Neutrophil (primary cell): ENCODE measurements at regions not wholly inside any gene's neighbourhood (a gene's known extent, or its start where the extent isn't known, plus 50 kb on each side); places are given as distances from the start of the nearest gene placed in this dataset.
A peak's percentile ranks its signal among the peaks of the same experiment; 100 is the strongest.
"Not testable (repeated sequence)": the region's sequence is repeated elsewhere in the genome, so short reads cannot be mapped to it uniquely, and the experiment has no call there.

Experiments used
- H3K27ac ChIP-seq: fragments of 200-600 bp; sonication (generic); 2 replicates; pipeline ENCODE4 v1.5.1; 2016; ENCODE audit warnings: mild to moderate bottlenecking, moderate library complexity
- H3K27me3 ChIP-seq: fragments of 200-600 bp; sonication (generic); 2 replicates; pipeline ENCODE4 v1.6.0; 2016; ENCODE audit warnings: mild to moderate bottlenecking
- H3K36me3 ChIP-seq: fragments of 200-600 bp; sonication (generic); 2 replicates; pipeline ENCODE4 v1.5.1; 2017
- H3K4me1 ChIP-seq, 2 experiments: fragments of 200-600 bp in 1 of 2; sonication (generic) in 1 of 2; 1 replicate in 1 of 2; 2 replicates in 1 of 2; pipeline versions ENCODE4 v1.5.1 to v1.6.1; 2013 to 2016; ENCODE audit warnings: low read depth in 1 of 2, low read length in 1 of 2, mild to moderate bottlenecking in 1 of 2, moderate library complexity in 1 of 2; ENCODE audit not compliant: control insufficient read depth in 1 of 2, insufficient read depth in 1 of 2
- H3K4me3 ChIP-seq, 2 experiments: fragments of 200-600 bp in 1 of 2; sonication (generic) in 1 of 2; 1 replicate in 1 of 2; 2 replicates in 1 of 2; pipeline ENCODE4 v1.5.1; 2013 to 2016; ENCODE audit warnings: low read depth in 1 of 2, low read length in 1 of 2, mild to moderate bottlenecking in 1 of 2, moderate library complexity in 1 of 2
- H3K9me3 ChIP-seq: fragments of 200-600 bp; sonication (generic); 2 replicates; pipeline ENCODE4 v1.5.1; 2016
- TF ChIP-seq, protein P1 (sequence below): fragments of 200-600 bp; sonication (generic); IDR thresholded peaks from 2 replicates; pipeline ENCODE4 v1.5.1; 2016; ENCODE audit warnings: antibody characterized with exemption

DNA sequence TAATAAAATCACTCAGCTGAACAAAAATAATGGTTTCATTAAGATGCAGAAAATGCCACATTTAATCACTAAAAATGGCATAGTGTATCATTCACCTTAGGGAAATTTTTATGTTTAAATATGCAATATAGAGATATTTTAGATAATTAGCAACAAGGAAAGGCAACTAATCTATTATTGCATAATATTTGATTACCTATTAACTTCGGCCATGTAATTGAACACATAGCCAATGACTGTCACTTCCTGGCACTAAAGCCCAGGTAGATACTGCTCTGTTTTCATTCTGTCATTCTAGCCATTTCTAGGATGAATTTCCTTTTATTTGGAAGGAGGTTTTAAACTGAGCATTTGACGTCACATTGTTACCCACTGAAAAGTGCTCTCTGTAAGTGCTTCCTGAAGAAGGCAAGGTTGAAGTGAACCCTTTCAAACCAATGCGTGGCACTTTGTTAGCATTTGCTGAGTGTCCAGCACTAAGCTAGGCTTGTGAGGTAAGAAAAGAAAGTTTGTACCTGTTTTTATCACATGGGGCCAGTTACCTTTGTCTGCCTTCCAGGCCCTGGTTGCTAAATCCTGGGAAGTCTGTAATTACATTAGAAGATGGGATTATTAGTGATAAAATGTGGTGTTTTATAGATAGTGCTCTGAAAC lies 67.8 kb upstream of the LSM6 start:
- TF ChIP-seq, protein P1, sequence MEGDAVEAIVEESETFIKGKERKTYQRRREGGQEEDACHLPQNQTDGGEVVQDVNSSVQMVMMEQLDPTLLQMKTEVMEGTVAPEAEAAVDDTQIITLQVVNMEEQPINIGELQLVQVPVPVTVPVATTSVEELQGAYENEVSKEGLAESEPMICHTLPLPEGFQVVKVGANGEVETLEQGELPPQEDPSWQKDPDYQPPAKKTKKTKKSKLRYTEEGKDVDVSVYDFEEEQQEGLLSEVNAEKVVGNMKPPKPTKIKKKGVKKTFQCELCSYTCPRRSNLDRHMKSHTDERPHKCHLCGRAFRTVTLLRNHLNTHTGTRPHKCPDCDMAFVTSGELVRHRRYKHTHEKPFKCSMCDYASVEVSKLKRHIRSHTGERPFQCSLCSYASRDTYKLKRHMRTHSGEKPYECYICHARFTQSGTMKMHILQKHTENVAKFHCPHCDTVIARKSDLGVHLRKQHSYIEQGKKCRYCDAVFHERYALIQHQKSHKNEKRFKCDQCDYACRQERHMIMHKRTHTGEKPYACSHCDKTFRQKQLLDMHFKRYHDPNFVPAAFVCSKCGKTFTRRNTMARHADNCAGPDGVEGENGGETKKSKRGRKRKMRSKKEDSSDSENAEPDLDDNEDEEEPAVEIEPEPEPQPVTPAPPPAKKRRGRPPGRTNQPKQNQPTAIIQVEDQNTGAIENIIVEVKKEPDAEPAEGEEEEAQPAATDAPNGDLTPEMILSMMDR = no peak
- H3K9me3 ChIP-seq = no peaks in the 10 kb centered on the region
- no peaks in the 10 kb centered on the region for H3K27me3 ChIP-seq
- H3K36me3 ChIP-seq = no peaks in the 10 kb centered on the region
- H3K27ac ChIP-seq = peak overlapping the region; percentile 91
- H3K4me1 ChIP-seq = peaks cover 92 to 95% of the 10 kb centered on the region in 2 experiments
- H3K4me3 ChIP-seq = no peak overlapping the region

DNA sequence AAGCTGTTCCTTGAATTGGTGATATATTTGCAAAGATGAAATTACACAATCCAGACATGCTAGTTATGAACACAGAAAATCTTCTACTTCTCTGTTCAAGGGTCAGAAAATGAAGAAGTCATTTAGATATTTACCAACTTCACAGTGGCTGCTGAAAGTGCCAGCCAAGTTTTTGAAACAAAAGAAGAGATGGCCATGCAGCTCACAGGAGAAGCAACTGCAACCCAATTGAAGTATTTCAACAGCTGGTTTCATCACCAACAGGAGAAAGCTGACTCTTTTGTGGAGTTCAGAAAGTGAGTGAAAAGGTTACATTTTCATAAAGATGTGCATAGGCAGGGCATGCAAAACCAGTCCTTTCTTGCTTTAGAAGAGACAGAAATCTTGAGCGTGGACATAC lies 70.1 kb upstream of the LSM6 start:
- Histone ChIP-seq H3K27ac (peak overlapping the region; percentile 91), H3K36me3 (no peaks in the 10 kb centered on the region), H3K4me3 (peak overlapping the region; percentile 13 to 38), H3K27me3 (no peaks in the 10 kb centered on the region), H3K9me3 (no peaks in the 10 kb centered on the region), H3K4me1 (peaks cover 70 to 72% of the 10 kb centered on the region in 2 experiments)
- TF ChIP-seq, protein P1 = no peak

DNA sequence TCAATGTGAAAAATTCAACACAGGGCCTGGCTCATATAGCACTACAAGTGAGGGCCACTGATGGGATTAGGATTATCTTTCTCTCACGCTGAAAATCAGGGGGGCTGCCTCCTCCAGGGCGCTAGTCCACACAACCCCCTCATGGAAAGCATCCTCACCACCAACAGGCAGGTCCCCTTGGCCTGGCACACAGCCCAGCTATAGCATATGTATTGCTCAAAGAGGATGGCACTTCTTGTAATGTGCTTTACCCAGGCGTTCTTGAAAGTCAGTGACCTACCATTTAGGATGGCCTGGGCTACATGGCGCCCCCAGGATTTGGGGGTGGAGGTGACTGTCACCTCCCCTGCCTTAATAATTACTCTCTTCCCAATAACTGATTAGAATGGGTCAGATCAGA lies 71.0 kb upstream of the LSM6 start:
- Histone ChIP-seq H3K4me3 (peak overlapping the region; percentile 13 to 38), H3K27ac (peak overlapping the region; percentile 91), H3K4me1 (peaks cover 60 to 63% of the 10 kb centered on the region in 2 experiments), H3K36me3 (no peaks in the 10 kb centered on the region), H3K9me3 (no peaks in the 10 kb centered on the region), H3K27me3 (no peaks in the 10 kb centered on the region)
- TF ChIP-seq, protein P1 = no peak

DNA sequence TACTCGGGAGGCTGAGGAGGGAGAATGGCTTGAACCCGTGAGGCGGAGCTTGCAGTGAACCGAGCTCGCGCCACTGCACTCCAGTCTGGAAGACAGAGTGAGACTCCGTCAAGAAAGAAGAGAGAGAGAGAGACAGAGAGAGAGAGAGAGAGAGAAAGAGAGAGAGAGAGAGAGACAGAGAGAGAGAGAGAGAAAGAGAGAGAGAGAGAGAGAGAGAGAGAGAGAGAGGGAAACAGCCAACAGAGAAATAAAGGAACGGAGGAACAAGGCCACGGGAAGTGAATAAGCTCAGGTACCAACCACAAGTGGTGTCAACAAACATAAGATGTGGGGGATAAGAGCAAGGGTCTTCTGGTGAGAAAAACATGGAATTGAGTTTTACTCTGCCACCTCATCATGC lies 71.5 kb upstream of the LSM6 start:
- H3K9me3 ChIP-seq, H3K4me3 ChIP-seq, H3K27me3 ChIP-seq, H3K36me3 ChIP-seq: not testable (repeated sequence)
- peak overlapping the region; percentile 91 for H3K27ac ChIP-seq
- H3K4me1 ChIP-seq = peaks cover 56 to 58% of the 10 kb centered on the region in 2 experiments

DNA sequence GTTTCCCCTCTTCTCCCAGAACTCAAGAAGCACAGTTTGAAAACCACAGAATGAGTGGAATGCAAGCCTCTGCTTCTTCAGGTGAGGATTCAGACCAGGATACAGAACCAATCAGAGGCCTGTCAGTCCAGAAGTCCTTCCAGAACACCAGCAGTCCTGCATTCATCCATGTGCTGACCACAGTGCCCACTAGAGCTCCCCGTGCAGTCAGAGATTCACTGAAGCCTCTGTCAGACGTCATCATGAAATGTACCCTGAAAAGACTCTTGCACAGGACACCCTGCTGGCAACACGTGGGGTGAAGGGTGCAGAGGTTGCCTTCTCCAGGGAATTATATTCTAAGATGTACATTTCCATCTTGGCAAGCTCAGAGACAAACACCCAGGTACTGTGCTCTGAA lies 75.9 kb upstream of the LSM6 start:
- Histone ChIP-seq H3K27me3 (no peaks in the 10 kb centered on the region), H3K36me3 (no peaks in the 10 kb centered on the region), H3K4me1 (peaks cover 11 to 13% of the 10 kb centered on the region in 2 experiments), H3K4me3 (no peak overlapping the region), H3K9me3 (no peaks in the 10 kb centered on the region), H3K27ac (no peak overlapping the region)
- TF ChIP-seq, protein P1 = no peak

DNA sequence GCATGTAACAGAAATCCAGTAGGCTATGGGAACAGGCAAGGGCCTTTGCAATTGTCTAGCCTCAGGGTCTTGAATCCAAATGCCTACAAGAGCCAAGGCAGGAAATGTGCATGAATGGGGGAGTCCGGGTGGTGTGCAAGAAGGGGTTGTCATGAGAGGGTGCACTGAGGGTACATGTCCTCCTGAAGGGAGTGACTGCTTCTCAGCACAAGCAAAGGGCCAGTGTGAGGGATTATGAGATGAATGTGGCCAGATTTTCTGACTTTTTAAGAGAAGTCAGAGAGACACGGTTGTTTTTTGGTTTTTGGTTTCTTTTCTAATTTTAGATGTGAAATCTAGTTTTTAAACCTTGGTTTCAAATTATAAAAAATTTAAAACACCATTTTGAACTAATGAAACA lies 76.5 kb upstream of the LSM6 start:
- no peaks in the 10 kb centered on the region for H3K27me3 ChIP-seq

More for the DNA sequence above, 76.5 kb upstream of the LSM6 start:
- H3K4me1 ChIP-seq = peaks cover 5 to 7% of the 10 kb centered on the region in 2 experiments
- no peak overlapping the region for H3K27ac ChIP-seq
- no peaks in the 10 kb centered on the region for H3K9me3 ChIP-seq
- H3K4me3 ChIP-seq = no peak overlapping the region
- H3K36me3 ChIP-seq = no peaks in the 10 kb centered on the region
- TF ChIP-seq, protein P1 = no peak
